ENCODE measurements at regions not wholly inside any gene's neighbourhood (a gene's known extent, or its start where the extent isn't known, plus 50 kb on each side); places are given as distances from the start of the nearest gene placed in this dataset.

DNA sequence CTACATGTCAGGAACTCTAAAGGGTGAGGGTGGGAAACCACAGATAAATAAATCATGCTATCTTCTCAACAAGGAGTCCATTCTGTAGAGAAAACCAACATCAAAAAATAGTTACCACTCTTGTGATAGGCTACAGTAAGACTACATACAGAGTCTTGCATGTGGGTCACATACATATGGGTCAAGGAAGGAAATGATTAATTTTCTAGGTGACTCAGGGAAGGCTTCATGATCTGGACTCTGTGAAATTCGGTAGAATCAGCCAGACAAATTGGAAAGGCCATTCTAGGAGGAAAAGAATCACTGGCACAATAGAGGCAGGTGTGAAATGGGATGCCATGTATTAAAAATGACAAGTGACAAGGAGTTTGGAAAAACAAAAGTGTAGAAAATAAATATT lies 638.9 kb downstream of the LIG4 start (continued):
- TF ChIP-seq FOSL1 (IDR thresholded peaks at IDR 0.05; ENCODE audit: low read depth) (no peak), ELF1 (IDR thresholded peaks at IDR 0.05; ENCODE audit: borderline replicate concordance, low read depth) (no peak), EZH2 (IDR thresholded peaks at IDR 0.05) (no peak), SIN3A (IDR thresholded peaks at IDR 0.05; ENCODE audit: low read depth) (no peak), POLR2A (IDR thresholded peaks at IDR 0.05; ENCODE audit: borderline replicate concordance, extremely low read depth, insufficient read depth, insufficient read length) (no peak), SRF (IDR thresholded peaks at IDR 0.05; ENCODE audit: low read depth) (no peak), CTCF (IDR thresholded peaks at IDR 0.05 in 2 of 3, conservative IDR thresholded peaks at IDR 0.05 in 1 of 3; ENCODE audit: borderline replicate concordance in 1 of 3, insufficient read depth in 1 of 3, low read depth in 2 of 3, low read length in 2 of 3) (no peak)

GRCh38 chr13:107574517-107575210 lies 640.7 kb downstream of the LIG4 start:
- DNase-seq (ENCODE audit: low read depth, low spot score) (no peak), ATAC-seq (no peak)
- TF ChIP-seq SP1 (IDR thresholded peaks at IDR 0.05; ENCODE audit: low read depth) (no peak), POLR2A (IDR thresholded peaks at IDR 0.05; ENCODE audit: borderline replicate concordance, extremely low read depth, insufficient read depth, insufficient read length) (no peak)
- Histone ChIP-seq H3K36me3 (ENCODE audit: control insufficient read depth in 1 of 2, insufficient read depth in 2 of 2, low read length in 2 of 2) (no peaks in the 10 kb centered on the region), H3K9me2 (ENCODE audit: insufficient read depth) (no peaks in the 10 kb centered on the region), H4K20me1 (ENCODE audit: insufficient read depth) (no peaks in the 10 kb centered on the region), H3K4me3 (replicated peaks in 1 of 2; ENCODE audit: low read depth in 1 of 2, low read length in 2 of 2) (no peak overlapping the region), H3K27me3 (ENCODE audit: insufficient read depth, low read length) (no peaks in the 10 kb centered on the region), H3K9ac (ENCODE audit: low read length) (no peak overlapping the region), H3K9me3 (ENCODE audit: control insufficient read depth in 1 of 2, insufficient read depth in 1 of 2, low read depth in 1 of 2, low read length in 2 of 2) (peaks cover 20 to 22% of the 10 kb centered on the region in 2 experiments; a peak in 2 of 4 replicates), H3K79me2 (ENCODE audit: insufficient read depth, low read length) (no peaks in the 10 kb centered on the region), H3K4me1 (ENCODE audit: control insufficient read depth in 1 of 2, insufficient read depth in 2 of 2, low read length in 2 of 2) (no peaks in the 10 kb centered on the region), H3K4me2 (ENCODE audit: low read length) (no peak overlapping the region), H2AFZ (ENCODE audit: low read depth, low read length, poor library complexity, severe bottlenecking) (no peak overlapping the region), H3K27ac (ENCODE audit: low read depth, low read length) (no peak overlapping the region)
- CTCF ChIA-PET = no interaction called here
- RAD21 ChIA-PET (ENCODE audit: low non-redundant PET in 1 of 2, low total read pairs in 2 of 2, uncharacterized antibody in 2 of 2, unreplicated experiment in 2 of 2) = no interaction called here
- BruUV-seq (replicated peaks) = no TSS peak
- intact Hi-C loops (cut with micrococcal nuclease) = no loop called here
- POLR2A ChIA-PET = no interaction called here
